ENCODE measurements at regions not wholly inside any gene's neighbourhood (a gene's known extent, or its start where the extent isn't known, plus 50 kb on each side); places are given as distances from the start of the nearest gene placed in this dataset.
A peak's percentile ranks its signal among the peaks of the same experiment; 100 is the strongest.
"Not testable (repeated sequence)": the region's sequence is repeated elsewhere in the genome, so short reads cannot be mapped to it uniquely, and the experiment has no call there.

- DNase-seq (ENCODE audit: low read depth), result peak; percentile 33
Observed at GRCh38 chr4:146124023-146124680, 51.4 kb upstream of the LSM6 start.

- no peak for DNase-seq (ENCODE audit: low read depth)
Observed at GRCh38 chr4:146123231-146123630, 52.3 kb upstream of the LSM6 start.

GRCh38 chr4:146122398-146122797, 53.1 kb upstream of the LSM6 start:
- DNase-seq (ENCODE audit: low read depth), result no peak

- no peak for DNase-seq (ENCODE audit: low read depth)
Observed at GRCh38 chr4:146121757-146122156, 53.8 kb upstream of the LSM6 start.

- DNase-seq (ENCODE audit: low read depth), result no peak
Observed at GRCh38 chr4:146119845-146120404, 55.6 kb upstream of the LSM6 start.

GRCh38 chr4:146114066-146114465, 61.5 kb upstream of the LSM6 start:
- no peak for DNase-seq (ENCODE audit: low read depth)

GRCh38 chr4:146113171-146113570, 62.3 kb upstream of the LSM6 start:
- no peak for DNase-seq (ENCODE audit: low read depth)

GRCh38 chr4:146112389-146112788, 63.1 kb upstream of the LSM6 start:
- no peak for DNase-seq (ENCODE audit: low read depth)

- no peak for DNase-seq (ENCODE audit: low read depth)
Observed at GRCh38 chr4:146110871-146111485, 64.5 kb upstream of the LSM6 start.

- DNase-seq (ENCODE audit: low read depth), result no peak
Observed at GRCh38 chr4:146108756-146109155, 66.8 kb upstream of the LSM6 start.

GRCh38 chr4:146107587-146108240, 67.8 kb upstream of the LSM6 start:
- no peak for DNase-seq (ENCODE audit: low read depth)

GRCh38 chr4:146105464-146105863, 70.1 kb upstream of the LSM6 start:
- DNase-seq (ENCODE audit: low read depth), result no peak

GRCh38 chr4:146104541-146104940, 71.0 kb upstream of the LSM6 start:
- no peak for DNase-seq (ENCODE audit: low read depth)

- not testable (repeated sequence) for DNase-seq (ENCODE audit: low read depth)
Observed at GRCh38 chr4:146104052-146104451, 71.5 kb upstream of the LSM6 start.

GRCh38 chr4:146099585-146099984, 75.9 kb upstream of the LSM6 start:
- no peak for DNase-seq (ENCODE audit: low read depth)

GRCh38 chr4:146098978-146099377, 76.5 kb upstream of the LSM6 start:
- DNase-seq (ENCODE audit: low read depth), result no peak

GRCh38 chr4:146098397-146098796, 77.1 kb upstream of the LSM6 start:
- no peak for DNase-seq (ENCODE audit: low read depth)

GRCh38 chr4:146096371-146096770, 79.1 kb upstream of the LSM6 start:
- no peak for DNase-seq (ENCODE audit: low read depth)

GRCh38 chr4:146095860-146096259, 79.7 kb upstream of the LSM6 start:
- no peak for DNase-seq (ENCODE audit: low read depth)

GRCh38 chr4:146095091-146095690, 80.3 kb upstream of the LSM6 start:
- peak; percentile 31 for DNase-seq (ENCODE audit: low read depth)

GRCh38 chr4:146088690-146089089, 86.8 kb upstream of the LSM6 start:
- DNase-seq (ENCODE audit: low read depth), result no peak

- no peak for DNase-seq (ENCODE audit: low read depth)
Observed at GRCh38 chr4:146087856-146088255, 87.7 kb upstream of the LSM6 start.
